H9 (cell line): ENCODE measurements at regions not wholly inside any gene's neighbourhood (a gene's known extent, or its start where the extent isn't known, plus 50 kb on each side); places are given as distances from the start of the nearest gene placed in this dataset.

Experiments
- DNase-seq: peaks from one replicate; pipeline ENCODE4 v3.0.0-alpha.2; 2017
- H2AFZ ChIP-seq: one replicate; pipeline ENCODE4 v1.6.1; 2013; ENCODE audit warnings: mild to moderate bottlenecking, low read length, control low read depth, moderate library complexity
- H2AK5ac ChIP-seq: 2 replicates; pipeline ENCODE4 v1.6.1; 2013; ENCODE audit warnings: low read length, control low read depth, mixed read lengths; ENCODE audit not compliant: insufficient read length
- H2BK120ac ChIP-seq: one replicate; pipeline ENCODE4 v1.6.1; 2013; ENCODE audit warnings: low read depth, mild to moderate bottlenecking, low read length, control low read depth, inconsistent platforms; ENCODE audit not compliant: poor library complexity, severe bottlenecking
- H2BK12ac ChIP-seq: 2 replicates; pipeline ENCODE4 v1.6.1; 2013; ENCODE audit warnings: low read length, control low read depth, mixed read lengths, low read depth; ENCODE audit not compliant: insufficient read length
- H2BK15ac ChIP-seq: 2 replicates; pipeline ENCODE4 v1.6.1; 2013; ENCODE audit warnings: low read depth, low read length, control low read depth
- H2BK20ac ChIP-seq: one replicate; pipeline ENCODE4 v1.6.1; 2013; ENCODE audit warnings: low read depth, mild to moderate bottlenecking, low read length, control low read depth, inconsistent platforms; ENCODE audit not compliant: poor library complexity, severe bottlenecking
- H2BK5ac ChIP-seq: 2 replicates; pipeline ENCODE4 v1.6.1; 2013; ENCODE audit warnings: low read length, control low read depth, mixed read lengths; ENCODE audit not compliant: insufficient read length
- H3K14ac ChIP-seq: 2 replicates; pipeline ENCODE4 v1.6.1; 2013; ENCODE audit warnings: low read length, control low read depth; ENCODE audit not compliant: insufficient read depth
- H3K18ac ChIP-seq: 2 replicates; pipeline ENCODE4 v1.6.1; 2013; ENCODE audit warnings: low read depth, mild to moderate bottlenecking, mixed read lengths, low read length, control low read depth; ENCODE audit not compliant: insufficient read length
- H3K23ac ChIP-seq: 2 replicates; pipeline ENCODE4 v1.6.1; 2013; ENCODE audit warnings: low read length, control low read depth, mixed read lengths, low read depth; ENCODE audit not compliant: insufficient read length
- H3K23me2 ChIP-seq: 2 replicates; pipeline ENCODE4 v1.6.1; 2013; ENCODE audit warnings: low read depth, mild to moderate bottlenecking, mixed read lengths, low read length, control low read depth; ENCODE audit not compliant: insufficient read length, poor library complexity, severe bottlenecking
- H3K27ac ChIP-seq: 2 replicates; pipeline ENCODE4 v1.5.1; 2013; ENCODE audit warnings: low read length, control low read depth, mixed read lengths, low read depth; ENCODE audit not compliant: insufficient read length
- H3K27me3 ChIP-seq: 2 replicates; pipeline ENCODE4 v1.6.1; 2013; ENCODE audit warnings: low read length, control low read depth, inconsistent platforms; ENCODE audit not compliant: insufficient read depth
- H3K4ac ChIP-seq: 2 replicates; pipeline ENCODE4 v1.6.1; 2013; ENCODE audit warnings: low read depth, mild to moderate bottlenecking, control low read depth, inconsistent platforms, low read length, moderate library complexity
- H3K4me1 ChIP-seq: 2 replicates; pipeline ENCODE4 v1.6.1; 2013; ENCODE audit warnings: low read length, control low read depth, inconsistent platforms; ENCODE audit not compliant: insufficient read depth
- H3K4me2 ChIP-seq: 2 replicates; pipeline ENCODE4 v1.6.1; 2013; ENCODE audit warnings: low read length, control low read depth, mixed read lengths; ENCODE audit not compliant: insufficient read length, insufficient read depth
- H3K56ac ChIP-seq: 2 replicates; pipeline ENCODE4 v1.6.1; 2013; ENCODE audit warnings: low read depth, mild to moderate bottlenecking, mixed read lengths, low read length, control low read depth; ENCODE audit not compliant: insufficient read length
- H3K79me1 ChIP-seq: 2 replicates; pipeline ENCODE4 v1.6.1; 2013; ENCODE audit warnings: low read depth, mild to moderate bottlenecking, moderate library complexity, low read length, control low read depth, inconsistent platforms; ENCODE audit not compliant: insufficient read depth, poor library complexity, severe bottlenecking
- H3K79me2 ChIP-seq: 2 replicates; pipeline ENCODE4 v1.6.1; 2013; ENCODE audit warnings: low read length, control low read depth, inconsistent platforms; ENCODE audit not compliant: insufficient read depth
- H3K9ac ChIP-seq: 2 replicates; pipeline ENCODE4 v1.6.1; 2013; ENCODE audit warnings: low read length, control low read depth, mixed read lengths; ENCODE audit not compliant: insufficient read length; ENCODE audit errors: extremely low read depth
- H3K9me3 ChIP-seq: one replicate; pipeline ENCODE4 v1.6.1; 2013; ENCODE audit warnings: low read depth, low read length, inconsistent platforms; ENCODE audit not compliant: control insufficient read depth
- H3T11ph ChIP-seq: one replicate; pipeline ENCODE4 v1.6.1; 2013; ENCODE audit warnings: mild to moderate bottlenecking, low read length, control low read depth, inconsistent platforms
- H4K20me1 ChIP-seq: one replicate; pipeline ENCODE4 v1.6.1; 2013; ENCODE audit not compliant: control insufficient read depth, insufficient read length, insufficient read depth
- H4K5ac ChIP-seq: 2 replicates; pipeline ENCODE4 v1.6.1; 2013; ENCODE audit warnings: low read depth, mild to moderate bottlenecking, mixed read lengths, low read length, control low read depth; ENCODE audit not compliant: insufficient read length
- H4K8ac ChIP-seq: replicated peaks from 2 replicates; pipeline ENCODE4 v1.6.1; 2013; ENCODE audit warnings: low read length, control low read depth, mixed read lengths, low read depth; ENCODE audit not compliant: insufficient read length
- H4K91ac ChIP-seq: 2 replicates; pipeline ENCODE4 v1.6.1; 2013; ENCODE audit warnings: low read depth, mild to moderate bottlenecking, moderate library complexity, mixed read lengths, low read length, control low read depth; ENCODE audit not compliant: insufficient read length
- H3K27ac Mint-ChIP-seq, 3 experiments: 2 replicates in 2 of 3; 3 replicates in 1 of 3; pipeline ENCODE4 v1.8.0; 2020 to 2021; ENCODE audit warnings: mixed read lengths in 3 of 3, mild to moderate bottlenecking in 1 of 3, moderate library complexity in 1 of 3
- H3K27me3 Mint-ChIP-seq: 2 replicates; pipeline ENCODE4 v1.8.0; 2021; ENCODE audit warnings: low read depth, mild to moderate bottlenecking, moderate library complexity, mixed read lengths
- H3K36me3 Mint-ChIP-seq, 3 experiments: 2 replicates in 2 of 3; 3 replicates in 1 of 3; pipeline ENCODE4 v1.8.0; 2020 to 2021; ENCODE audit warnings: low read depth in 3 of 3, mixed read lengths in 3 of 3; ENCODE audit not compliant: insufficient read depth in 1 of 3
- H3K4me1 Mint-ChIP-seq, 2 experiments: 2 replicates each; pipeline ENCODE4 v1.8.0; 2020; ENCODE audit warnings: mixed read lengths in 2 of 2
- H3K4me3 Mint-ChIP-seq, 2 experiments: 2 replicates in 1 of 2; 3 replicates in 1 of 2; pipeline ENCODE4 v1.8.0; 2020 to 2021; ENCODE audit warnings: mild to moderate bottlenecking in 2 of 2, mixed read lengths in 2 of 2, moderate library complexity in 1 of 2
- H3K9me3 Mint-ChIP-seq, 2 experiments: 2 replicates in 1 of 2; 3 replicates in 1 of 2; pipeline ENCODE4 v1.8.0; 2020; ENCODE audit warnings: mild to moderate bottlenecking in 2 of 2, mixed read lengths in 2 of 2, moderate library complexity in 1 of 2
- CTCF ChIP-seq: fragments of 200-600 bp; sonication (generic); conservative IDR thresholded peaks from 3 replicates; pipeline ENCODE4 v1.8.0; 2021; ENCODE audit warnings: antibody characterized with exemption, mild to moderate bottlenecking
- WGBS: extraction: QIAGEN DNeasy Blood & Tissue Kit; methylation state at CpG from one replicate; pipeline ENCODE4 v1.1.7; 2013; ENCODE audit warnings: missing lambda C conversion rate, low lambda C conversion rate, mixed read lengths; ENCODE audit not compliant: insufficient read length; ENCODE audit errors: extremely low coverage; 5-methylcytosine and 5-hydroxymethylcytosine counted together

- Histone ChIP-seq H3K9me3 (no peaks in the 10 kb centered on the region), H3T11ph (no peak overlapping the region), H3K4me2 (no peak overlapping the region), H3K23ac (no peak overlapping the region), H2BK120ac (no peak overlapping the region), H3K27me3 (no peaks in the 10 kb centered on the region), H3K18ac (no peak overlapping the region), H3K9ac (no peak overlapping the region), H3K23me2 (no peaks in the 10 kb centered on the region), H4K5ac (no peak overlapping the region), H3K4ac (no peak overlapping the region), H3K79me2 (no peaks in the 10 kb centered on the region), H4K8ac (no peak overlapping the region), H2AK5ac (no peak overlapping the region), H2BK12ac (no peak overlapping the region), H4K20me1 (no peaks in the 10 kb centered on the region), H3K27ac (no peak overlapping the region), H2AFZ (no peak overlapping the region), H3K79me1 (no peaks in the 10 kb centered on the region), H4K91ac (no peak overlapping the region), H3K4me1 (no peaks in the 10 kb centered on the region), H2BK15ac (no peak overlapping the region), H3K14ac (no peak overlapping the region), H3K56ac (no peak overlapping the region), H2BK5ac (no peak overlapping the region), H2BK20ac (no peak overlapping the region)
- Mint-ChIP-seq H3K9me3 (peaks cover 10 to 11% of the 10 kb centered on the region in 2 experiments; a peak in 4 of 5 replicates), H3K27ac (no peak overlapping the region), H3K4me1 (peaks cover 0 to 2% of the 10 kb centered on the region in 2 experiments; a peak in 1 of 4 replicates), H3K36me3 (peaks cover 0 to 6% (median 3%) of the 10 kb centered on the region in 3 experiments; a peak in 1 of 7 replicates), H3K4me3 (no peak overlapping the region), H3K27me3 (no peaks in the 10 kb centered on the region; the same call in 1 of the 2 replicates)
- TF ChIP-seq CTCF: no peak
- no CpG with 5 or more reads among the region's 3 CpGs for WGBS
- no peak for DNase-seq
These were observed 1485.2 kb upstream of the DDX18 start for GRCh38 chr2:116329280-116329679.
